ENCODE measurements at regions not wholly inside any gene's neighbourhood (a gene's known extent, or its start where the extent isn't known, plus 50 kb on each side); places are given as distances from the start of the nearest gene placed in this dataset.
"Not testable (repeated sequence)": the region's sequence is repeated elsewhere in the genome, so short reads cannot be mapped to it uniquely, and the experiment has no call there.

GRCh38 chr1:101504106-101504505, 267.3 kb downstream of the S1PR1 start:
- not testable (repeated sequence) for TF ChIP-seq CTCF, POLR2A, EP300 (IDR thresholded peaks at IDR 0.05)

Measured in gastroesophageal sphincter (tissue), 3 donors.